Stimulated activated CD4-positive, alpha-beta T cell treated with anti-CD3 and anti-CD28 coated beads, Interleukin-1b, Interleukin-23, amount 100 ng/mL, for 1 hour (primary cell): ENCODE measurements at regions not wholly inside any gene's neighbourhood (a gene's known extent, or its start where the extent isn't known, plus 50 kb on each side); places are given as distances from the start of the nearest gene placed in this dataset.

Experiments
- DNase-seq, 2 donors: peaks; one replicate each; pipeline ENCODE4 v3.0.0-alpha.2; 2020; ENCODE audit warnings: low read depth in 2 of 2

GRCh38 chr6:164164876-164165275 is 750.4 kb downstream of the QKI start:
- DNase-seq = no peak

- no peak for DNase-seq
Observed at GRCh38 chr6:164163239-164163638, 748.7 kb downstream of the QKI start.

- DNase-seq = no peak
Observed at GRCh38 chr6:164159061-164159460, 744.5 kb downstream of the QKI start.

- no peak for DNase-seq
Observed at GRCh38 chr6:164154588-164154987, 740.1 kb downstream of the QKI start.

DNA sequence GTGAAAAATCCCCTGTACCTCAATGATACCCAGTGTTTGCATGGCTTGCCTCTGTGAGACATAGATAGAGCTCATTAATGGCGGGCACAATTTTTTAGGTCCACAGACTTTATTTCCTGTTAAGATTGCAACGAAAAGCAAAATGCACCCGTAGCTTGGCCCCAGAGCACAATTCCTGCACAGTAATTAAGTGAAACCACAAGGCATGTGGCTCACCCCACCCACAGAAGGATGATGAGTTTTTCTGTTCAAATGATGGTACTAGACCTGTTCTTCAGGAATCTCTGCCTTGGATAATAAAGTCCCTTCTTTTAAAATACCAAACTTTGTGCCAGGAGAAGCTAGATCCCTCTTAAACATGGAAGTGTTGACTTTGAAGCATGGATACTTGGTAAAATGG is 738.1 kb downstream of the QKI start:
- no peak for DNase-seq

GRCh38 chr6:164151161-164152120 is 736.9 kb downstream of the QKI start:
- DNase-seq = no peak

- DNase-seq = no peak
Observed at GRCh38 chr6:164150232-164150631, 735.7 kb downstream of the QKI start.

DNA sequence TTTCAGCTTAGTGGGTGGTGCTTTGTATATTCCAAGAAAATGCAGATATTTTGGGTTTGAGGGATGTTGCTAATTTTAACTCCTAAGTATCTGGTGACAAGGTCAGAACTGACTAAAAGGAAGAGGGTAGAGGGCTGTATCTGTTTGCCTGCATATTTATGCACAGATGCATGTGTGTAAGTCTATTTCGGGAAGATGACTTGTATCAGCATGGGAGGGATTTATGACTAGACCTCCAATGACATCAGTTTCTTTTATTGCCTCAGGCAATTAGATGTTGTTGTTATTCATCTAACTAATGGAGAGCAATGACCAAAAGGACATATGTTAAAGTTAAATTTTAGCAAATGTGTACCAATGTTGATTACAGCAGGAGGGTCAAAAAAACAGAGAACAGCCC is 734.3 kb downstream of the QKI start:
- DNase-seq = no peak

GRCh38 chr6:164144316-164144715 is 729.8 kb downstream of the QKI start:
- DNase-seq = no peak

DNA sequence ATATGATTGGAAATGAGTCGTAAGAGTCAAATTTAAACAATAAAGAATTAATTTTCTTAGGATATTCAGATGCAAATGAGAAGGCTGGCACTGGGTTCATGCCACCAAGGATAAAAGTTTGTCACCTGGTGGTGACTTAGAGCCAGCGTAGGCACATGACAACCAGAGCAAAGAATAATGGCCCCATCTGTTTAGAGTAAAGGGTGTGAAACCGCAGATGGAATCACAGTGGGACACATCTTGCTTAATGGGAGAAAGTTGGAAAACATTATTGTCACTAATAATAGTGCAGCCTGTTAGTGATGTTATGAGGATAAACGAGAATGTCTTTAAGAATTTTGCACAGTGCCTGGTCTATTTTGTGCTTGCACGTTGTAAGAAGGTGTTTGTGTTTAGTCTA is 727.8 kb downstream of the QKI start:
- no peak for DNase-seq

- no peak for DNase-seq
Observed at GRCh38 chr6:164135511-164136132, 721.1 kb downstream of the QKI start.

DNA sequence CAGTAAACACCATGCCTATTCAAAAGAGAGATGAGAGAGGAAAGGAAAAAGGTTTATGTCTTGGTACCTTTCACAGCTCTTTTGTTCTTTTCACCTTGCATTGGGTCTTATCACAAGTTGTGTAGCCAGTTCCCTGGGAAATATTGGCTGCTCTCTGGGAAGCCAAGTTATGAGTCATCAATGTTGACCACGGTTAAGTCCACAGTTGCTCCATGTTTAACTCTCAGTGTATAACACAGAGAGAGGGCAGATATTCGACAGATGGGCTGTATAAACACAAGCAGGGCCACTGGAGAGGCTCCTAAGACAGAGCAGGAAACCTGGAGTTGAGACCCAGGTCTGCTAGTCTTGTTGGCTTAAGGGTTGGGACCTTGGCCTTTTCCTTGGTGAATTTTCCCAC is 718.6 kb downstream of the QKI start:
- no peak for DNase-seq

GRCh38 chr6:164130585-164130984 is 716.1 kb downstream of the QKI start:
- no peak for DNase-seq

- no peak for DNase-seq
Observed at GRCh38 chr6:164130151-164130550, 715.6 kb downstream of the QKI start.

- DNase-seq = no peak
Observed at GRCh38 chr6:164129218-164129617, 714.7 kb downstream of the QKI start.

GRCh38 chr6:164128101-164128500 is 713.6 kb downstream of the QKI start:
- no peak for DNase-seq

DNA sequence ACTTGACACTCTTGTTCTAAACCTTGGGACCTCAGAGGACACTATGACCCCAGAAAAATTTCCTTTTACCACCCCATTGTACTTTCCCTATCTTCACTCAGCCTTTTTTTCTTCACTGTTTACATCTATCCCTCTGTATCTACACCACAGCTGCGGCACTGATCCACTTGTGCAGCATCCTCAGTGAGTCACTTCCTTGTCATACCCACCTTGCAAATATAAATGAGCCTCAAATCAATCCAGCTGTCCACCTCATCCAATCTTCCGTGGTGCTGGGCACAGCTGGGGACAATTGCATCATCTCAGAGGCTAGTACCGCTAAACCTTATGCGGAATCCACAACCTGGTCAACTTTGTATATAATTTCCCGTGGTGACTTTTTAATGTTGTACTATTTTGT is 710.5 kb downstream of the QKI start:
- no peak for DNase-seq

DNA sequence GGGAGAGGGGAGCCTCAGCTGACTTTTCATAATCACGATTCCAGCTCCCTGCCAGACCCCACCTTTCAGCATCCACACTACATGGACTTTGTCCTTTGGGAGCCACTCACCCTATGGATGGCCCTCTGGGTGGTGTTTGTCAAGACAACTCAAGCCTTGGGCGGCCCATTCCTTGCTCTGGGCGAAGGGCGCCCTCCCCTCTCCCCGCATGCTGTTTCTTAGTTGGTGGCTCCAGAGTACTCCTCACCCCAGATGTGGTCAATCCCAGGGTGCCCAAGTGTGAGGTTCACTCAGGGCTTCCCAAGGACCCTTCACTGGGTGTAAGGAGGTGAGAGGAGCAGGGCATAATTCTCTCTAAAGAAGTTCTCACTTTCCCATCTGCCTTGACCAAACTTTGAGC is 710.0 kb downstream of the QKI start:
- DNase-seq = no peak

DNA sequence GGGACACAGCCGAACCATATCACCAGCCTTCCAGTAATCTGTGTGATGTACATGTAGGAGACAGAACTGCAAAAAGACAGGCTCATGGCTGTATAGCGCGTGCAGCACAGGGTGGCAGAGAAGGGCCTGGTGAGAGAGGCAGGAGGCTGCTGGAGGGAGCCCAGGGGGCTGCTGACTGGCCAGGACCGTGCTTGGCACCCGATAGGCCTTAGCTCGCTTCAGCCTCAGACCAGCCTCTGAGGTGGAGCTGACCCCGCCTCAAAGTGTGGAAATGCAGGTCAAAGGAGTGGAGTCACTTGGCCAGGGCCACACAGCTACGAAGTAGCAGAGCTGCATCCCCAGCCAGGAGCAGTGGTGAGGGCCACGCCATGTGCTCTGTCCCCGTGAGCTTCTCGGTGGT is 707.6 kb downstream of the QKI start:
- DNase-seq = no peak

DNA sequence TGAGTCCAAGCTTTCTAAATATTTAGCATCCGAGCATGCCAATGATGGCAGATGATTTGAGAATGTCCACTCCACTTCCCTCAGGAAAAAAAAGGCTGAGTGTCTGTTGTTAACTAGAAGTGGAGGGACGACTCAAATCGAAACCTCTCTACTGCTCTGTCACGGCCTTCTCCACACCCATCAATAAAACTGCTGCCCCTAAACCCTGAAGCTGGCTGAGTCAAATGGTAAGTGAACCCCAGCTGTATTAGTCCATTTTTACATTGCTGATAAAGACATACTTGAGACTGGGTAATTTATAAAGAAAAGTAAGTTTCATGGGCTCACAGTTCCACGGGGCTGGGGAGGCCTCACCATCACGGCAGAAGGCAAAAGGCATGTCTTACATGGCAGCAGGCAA is 707.0 kb downstream of the QKI start:
- no peak for DNase-seq

DNA sequence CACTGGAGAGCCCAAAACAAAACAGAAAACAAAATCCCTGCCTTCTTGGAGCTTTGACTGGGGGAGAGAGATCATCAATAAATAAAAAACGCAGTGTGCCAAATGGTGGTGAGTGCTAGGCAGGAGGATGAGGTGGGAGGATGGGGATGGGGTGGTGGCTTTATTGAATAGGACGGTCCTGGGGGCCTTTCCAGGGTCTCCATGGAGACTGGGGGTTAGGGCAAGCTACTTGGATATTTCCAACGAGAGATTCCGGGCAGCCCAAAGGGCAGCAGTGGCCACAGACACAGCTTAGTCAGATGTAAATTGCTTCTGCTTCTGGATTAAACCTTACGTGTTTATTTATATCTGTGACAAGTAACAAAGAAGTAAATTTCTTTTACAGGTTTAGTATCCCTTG is 700.1 kb downstream of the QKI start:
- no peak for DNase-seq

- no peak for DNase-seq
Observed at GRCh38 chr6:164114051-164114450, 699.5 kb downstream of the QKI start.

- DNase-seq = no peak
Observed at GRCh38 chr6:164113637-164114036, 699.1 kb downstream of the QKI start.
